ENCODE measurements at regions not wholly inside any gene's neighbourhood (a gene's known extent, or its start where the extent isn't known, plus 50 kb on each side); places are given as distances from the start of the nearest gene placed in this dataset.

DNA sequence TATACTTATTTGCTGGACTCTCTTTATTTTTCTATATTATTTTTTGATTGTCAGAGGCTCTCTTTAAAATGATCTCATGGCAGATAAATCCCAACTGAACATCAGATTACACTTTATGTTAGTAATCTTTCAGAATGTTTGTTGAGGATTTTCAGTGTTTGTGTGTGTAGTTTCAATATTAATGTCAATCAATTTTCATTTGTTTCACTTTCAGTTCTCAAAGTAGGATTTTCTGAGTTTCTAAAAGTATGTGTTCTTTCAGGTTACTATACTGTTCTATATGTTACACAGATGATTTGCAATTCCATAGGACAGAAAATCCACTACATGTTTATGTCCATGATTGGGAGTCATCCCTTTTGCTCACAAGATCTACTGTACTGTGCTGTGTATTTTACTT lies 311.9 kb upstream of the POT1 start:
- Mint-ChIP-seq H3K4me3 (ENCODE audit: low read depth) (no peak overlapping the region), H3K36me3 (ENCODE audit: insufficient read depth) (no peaks in the 10 kb centered on the region), H3K9me3 (ENCODE audit: low read depth) (peaks cover 4% of the 10 kb centered on the region), H3K27ac (no peak overlapping the region), H3K27me3 (no peaks in the 10 kb centered on the region), H3K4me1 (ENCODE audit: low read depth) (no peaks in the 10 kb centered on the region)
- TF ChIP-seq, protein P1, sequence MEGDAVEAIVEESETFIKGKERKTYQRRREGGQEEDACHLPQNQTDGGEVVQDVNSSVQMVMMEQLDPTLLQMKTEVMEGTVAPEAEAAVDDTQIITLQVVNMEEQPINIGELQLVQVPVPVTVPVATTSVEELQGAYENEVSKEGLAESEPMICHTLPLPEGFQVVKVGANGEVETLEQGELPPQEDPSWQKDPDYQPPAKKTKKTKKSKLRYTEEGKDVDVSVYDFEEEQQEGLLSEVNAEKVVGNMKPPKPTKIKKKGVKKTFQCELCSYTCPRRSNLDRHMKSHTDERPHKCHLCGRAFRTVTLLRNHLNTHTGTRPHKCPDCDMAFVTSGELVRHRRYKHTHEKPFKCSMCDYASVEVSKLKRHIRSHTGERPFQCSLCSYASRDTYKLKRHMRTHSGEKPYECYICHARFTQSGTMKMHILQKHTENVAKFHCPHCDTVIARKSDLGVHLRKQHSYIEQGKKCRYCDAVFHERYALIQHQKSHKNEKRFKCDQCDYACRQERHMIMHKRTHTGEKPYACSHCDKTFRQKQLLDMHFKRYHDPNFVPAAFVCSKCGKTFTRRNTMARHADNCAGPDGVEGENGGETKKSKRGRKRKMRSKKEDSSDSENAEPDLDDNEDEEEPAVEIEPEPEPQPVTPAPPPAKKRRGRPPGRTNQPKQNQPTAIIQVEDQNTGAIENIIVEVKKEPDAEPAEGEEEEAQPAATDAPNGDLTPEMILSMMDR (IDR thresholded peaks at IDR 0.05; ENCODE audit: unreplicated experiment) = no peak
- DNase-seq (ENCODE audit: low spot score, unreplicated experiment) = no peak

DNA sequence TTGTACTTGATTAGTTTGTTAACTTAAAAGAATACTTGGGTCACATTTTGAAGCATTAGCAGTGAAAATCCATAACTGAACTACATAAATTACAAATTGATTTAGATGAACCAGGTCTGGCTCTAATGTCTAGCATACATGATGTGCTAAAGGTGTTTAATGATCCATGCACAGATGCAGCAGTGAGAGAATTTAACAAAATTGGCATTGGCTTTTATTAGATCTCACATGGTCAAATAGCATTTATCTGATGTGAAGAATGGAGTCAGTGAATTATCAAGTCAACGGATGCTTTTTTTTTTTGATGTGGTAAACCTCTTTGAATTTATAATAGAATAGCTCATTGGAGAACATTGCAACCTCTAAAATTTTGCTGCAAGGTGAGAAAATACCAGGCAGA lies 293.0 kb upstream of the POT1 start:
- Mint-ChIP-seq H3K4me3 (ENCODE audit: low read depth) (no peak overlapping the region), H3K9me3 (ENCODE audit: low read depth) (peaks cover 16% of the 10 kb centered on the region), H3K27ac (no peak overlapping the region), H3K36me3 (ENCODE audit: insufficient read depth) (peaks cover 3% of the 10 kb centered on the region), H3K4me1 (ENCODE audit: low read depth) (peaks cover 14% of the 10 kb centered on the region), H3K27me3 (no peaks in the 10 kb centered on the region)
- TF ChIP-seq, protein P1 (IDR thresholded peaks at IDR 0.05; ENCODE audit: unreplicated experiment) = no peak
- DNase-seq (ENCODE audit: low spot score, unreplicated experiment) = no peak

DNA sequence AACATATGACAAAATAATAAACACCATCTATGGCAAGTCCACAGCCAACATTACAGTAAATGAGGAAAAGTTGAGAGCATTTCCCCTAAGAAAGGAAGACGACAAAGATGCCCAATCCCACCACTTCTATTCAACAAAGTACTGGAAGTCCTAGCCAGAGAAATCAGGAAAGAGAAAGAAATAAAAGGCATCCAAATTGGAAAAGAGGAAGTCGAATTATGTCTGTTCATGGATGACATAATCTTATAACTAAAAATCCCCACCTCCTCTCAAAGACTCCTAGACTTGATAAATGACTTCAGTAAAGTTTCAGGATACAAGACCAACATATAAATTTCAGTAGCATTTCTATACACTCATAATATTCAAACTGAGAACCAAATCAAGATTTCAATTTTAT lies 288.5 kb upstream of the POT1 start:
- Mint-ChIP-seq H3K4me3 (ENCODE audit: low read depth) (no peak overlapping the region), H3K36me3 (ENCODE audit: insufficient read depth) (peaks cover 3% of the 10 kb centered on the region), H3K4me1 (ENCODE audit: low read depth) (peaks cover 6% of the 10 kb centered on the region), H3K9me3 (ENCODE audit: low read depth) (peaks cover 13% of the 10 kb centered on the region), H3K27ac (no peak overlapping the region), H3K27me3 (no peaks in the 10 kb centered on the region)
- no peak for DNase-seq (ENCODE audit: low spot score, unreplicated experiment)
- TF ChIP-seq, protein P1 (IDR thresholded peaks at IDR 0.05; ENCODE audit: unreplicated experiment) = no peak

DNA sequence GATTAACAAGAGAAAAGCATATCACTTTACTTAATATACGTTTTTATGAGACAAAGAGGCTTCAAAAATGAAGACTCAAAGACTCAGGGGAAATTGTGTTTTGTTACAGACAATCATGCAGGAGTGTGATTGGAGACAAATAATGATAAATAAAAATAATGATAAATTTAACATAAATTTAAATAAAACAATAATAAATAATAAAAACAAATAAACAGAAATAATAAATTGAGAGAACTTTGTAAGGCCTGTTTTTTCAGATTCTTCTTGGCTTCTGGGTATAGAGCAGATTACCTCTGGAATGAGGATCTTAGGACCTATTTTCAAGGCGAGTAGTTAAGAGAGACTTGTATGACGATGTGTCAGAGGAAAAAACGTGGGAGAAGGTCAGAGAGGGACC lies 271.4 kb upstream of the POT1 start:
- Mint-ChIP-seq H3K9me3 (ENCODE audit: low read depth) (no peaks in the 10 kb centered on the region), H3K27me3 (no peaks in the 10 kb centered on the region), H3K36me3 (ENCODE audit: insufficient read depth) (no peaks in the 10 kb centered on the region), H3K4me3 (ENCODE audit: low read depth) (no peak overlapping the region), H3K27ac (no peak overlapping the region), H3K4me1 (ENCODE audit: low read depth) (peaks cover 8% of the 10 kb centered on the region)
- TF ChIP-seq, protein P1 (IDR thresholded peaks at IDR 0.05; ENCODE audit: unreplicated experiment) = no peak
- DNase-seq (ENCODE audit: low spot score, unreplicated experiment) = no peak

DNA sequence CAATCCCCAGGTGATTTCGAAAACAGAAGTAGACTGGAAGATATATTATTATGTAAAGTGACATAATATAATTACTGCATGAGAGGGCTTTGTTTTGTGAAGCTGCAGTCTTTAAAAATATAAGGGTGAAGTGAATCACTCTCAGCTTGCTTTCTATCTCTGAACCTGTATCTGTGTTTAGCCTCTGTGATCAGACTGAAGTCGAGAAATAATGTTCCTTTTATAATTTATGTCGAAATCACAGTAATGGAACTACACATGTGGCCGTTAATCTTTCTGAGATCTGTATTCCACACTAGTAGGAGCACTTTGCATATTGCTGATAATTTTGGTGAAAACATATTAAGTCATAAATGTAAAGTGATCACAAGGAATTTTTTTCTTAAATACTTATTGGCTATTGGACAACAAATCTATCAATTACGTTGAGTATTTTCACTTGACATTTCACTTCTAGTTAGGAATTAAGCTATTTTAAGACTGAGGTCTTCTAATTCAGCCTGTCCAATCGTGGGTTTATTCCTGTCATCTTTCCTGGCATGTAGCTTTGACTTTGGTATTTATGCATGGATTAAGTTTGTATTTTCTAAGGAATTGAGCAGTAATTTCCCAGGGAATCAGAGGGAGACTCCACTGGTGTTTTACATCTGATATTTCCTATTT lies 268.2 kb upstream of the POT1 start:
- H3K27me3 Mint-ChIP-seq = no peaks in the 10 kb centered on the region
- H3K27ac Mint-ChIP-seq = no peak overlapping the region
- no peaks in the 10 kb centered on the region for H3K36me3 Mint-ChIP-seq (ENCODE audit: insufficient read depth)
- no peaks in the 10 kb centered on the region for H3K4me1 Mint-ChIP-seq (ENCODE audit: low read depth)
- TF ChIP-seq, protein P1 (IDR thresholded peaks at IDR 0.05; ENCODE audit: unreplicated experiment) = no peak
- H3K4me3 Mint-ChIP-seq (ENCODE audit: low read depth) = no peak overlapping the region
- no peak for DNase-seq (ENCODE audit: low spot score, unreplicated experiment)
- H3K9me3 Mint-ChIP-seq (ENCODE audit: low read depth) = peaks cover 3% of the 10 kb centered on the region

Measured in progenitor cell of endocrine pancreas (in vitro differentiated cells).